NCI-H446 treated with DMSO at 0.1 percent for 48 hours (cell line): ENCODE measurements at regions not wholly inside any gene's neighbourhood (a gene's known extent, or its start where the extent isn't known, plus 50 kb on each side); places are given as distances from the start of the nearest gene placed in this dataset.

ENCODE experiments used
- DNase-seq: peaks from one replicate; lab custom pipeline; 2025; lab: John Stamatoyannopoulos, UW

- DNase-seq = peak; percentile 31
Observed at GRCh38 chr1:198864695-198865094, 225.9 kb downstream of the PTPRC start.

- DNase-seq = no peak
Observed at GRCh38 chr1:198865319-198865718, 226.5 kb downstream of the PTPRC start.

- DNase-seq = no peak
Observed at GRCh38 chr1:198867182-198867581, 228.3 kb downstream of the PTPRC start.

DNA sequence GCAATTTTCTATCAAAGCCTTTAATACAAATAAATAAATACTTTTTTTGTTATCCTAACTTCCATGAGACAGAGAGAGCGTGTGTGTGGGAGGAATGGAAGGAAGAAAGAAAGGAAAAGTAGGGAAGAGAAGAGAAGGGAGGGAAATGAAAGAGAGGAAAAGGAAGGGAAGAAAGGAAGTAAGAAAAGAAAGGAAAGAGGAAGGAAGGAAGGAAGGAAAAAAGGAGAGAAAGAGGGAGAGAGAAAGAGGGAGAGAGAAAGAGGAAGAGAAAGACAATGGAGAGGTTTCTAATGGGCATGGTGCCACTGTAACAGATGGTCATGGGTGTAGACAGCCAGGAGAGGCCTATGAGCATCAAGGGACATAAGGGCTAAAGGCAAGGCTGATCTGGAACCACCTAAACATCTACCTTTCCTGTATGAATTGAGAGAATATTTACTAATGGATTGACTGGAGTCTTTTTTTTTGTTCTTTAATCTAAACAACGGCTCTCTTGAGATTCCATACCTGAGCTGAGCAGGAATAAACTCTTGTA, 234.9 kb downstream of the PTPRC start:
- peak; percentile 65 for DNase-seq

DNA sequence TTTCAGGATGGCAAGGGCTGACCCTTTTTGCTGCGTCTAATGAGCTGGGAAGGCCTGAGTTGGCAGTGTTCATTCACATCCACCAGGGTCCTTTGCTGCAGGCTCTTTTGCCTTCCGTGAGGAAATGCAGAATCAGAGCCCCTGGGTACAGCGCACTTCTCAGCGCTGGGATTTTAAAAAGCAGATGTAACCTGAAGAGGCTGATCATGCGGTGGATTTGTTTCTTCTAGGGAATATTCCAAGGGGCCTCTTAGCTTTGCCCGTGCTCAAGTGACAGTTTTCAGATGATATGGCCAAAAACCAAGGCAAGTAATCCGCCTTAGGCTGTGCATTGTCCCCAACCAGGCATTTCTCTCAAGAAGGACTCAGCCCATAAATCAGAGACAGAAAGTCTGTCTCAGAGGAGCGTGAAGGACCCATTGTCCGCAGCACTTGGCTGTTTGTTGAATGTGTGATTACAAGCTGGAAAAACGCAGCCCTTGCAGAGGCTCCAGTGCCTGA, 237.6 kb downstream of the PTPRC start:
- peak; percentile 62 for DNase-seq

DNA sequence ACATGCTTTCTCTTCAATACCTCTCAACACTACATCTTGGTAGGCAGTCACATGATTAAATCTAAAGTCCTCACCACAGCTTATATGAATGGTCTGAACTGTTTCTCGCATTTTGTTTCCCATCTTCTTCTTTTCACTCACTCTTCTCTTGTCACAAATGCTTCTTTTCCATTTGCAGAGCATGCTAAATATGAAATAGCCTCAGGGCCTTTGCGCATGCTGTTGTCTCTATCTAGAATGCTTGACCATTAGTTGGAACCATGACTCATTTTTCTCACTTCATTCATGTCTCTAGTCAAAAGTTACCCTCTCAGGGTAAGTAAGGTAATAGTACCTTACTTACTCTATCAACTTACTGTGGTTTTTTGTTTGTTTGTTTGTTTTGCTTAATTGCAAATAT, 239.7 kb downstream of the PTPRC start:
- DNase-seq = no peak

DNA sequence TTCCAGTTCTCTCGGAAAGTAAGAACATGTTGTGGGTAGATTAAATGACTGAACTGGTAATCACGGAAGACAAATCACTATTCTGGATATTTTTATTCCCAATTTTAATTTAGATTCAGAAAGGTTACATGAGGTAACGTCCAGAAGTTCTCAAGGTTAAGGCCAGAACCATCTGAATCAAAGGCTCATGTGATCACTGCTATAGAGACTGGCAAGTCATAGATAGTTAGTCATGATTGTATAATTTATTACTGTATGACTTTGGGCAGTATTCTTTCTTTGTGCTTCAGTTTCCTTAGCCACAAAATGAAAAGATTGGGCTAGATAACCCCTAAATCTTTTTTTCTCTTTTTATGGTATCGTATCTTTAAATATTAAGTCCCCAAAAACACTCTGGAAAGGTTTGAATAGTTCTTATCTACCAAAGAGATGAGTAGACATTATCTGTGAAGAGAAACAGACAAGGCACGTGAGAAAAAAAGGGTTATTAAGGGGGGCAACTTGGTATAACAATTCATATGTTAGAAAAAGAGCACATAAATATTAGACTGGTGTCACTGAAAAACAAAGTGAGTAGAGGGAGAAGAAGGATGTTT, 241.0 kb downstream of the PTPRC start:
- DNase-seq = no peak

- no peak for DNase-seq
Observed at GRCh38 chr1:198880397-198880796, 241.6 kb downstream of the PTPRC start.

- DNase-seq = peak; percentile 64
Observed at GRCh38 chr1:198880818-198881597, 242.2 kb downstream of the PTPRC start.

DNA sequence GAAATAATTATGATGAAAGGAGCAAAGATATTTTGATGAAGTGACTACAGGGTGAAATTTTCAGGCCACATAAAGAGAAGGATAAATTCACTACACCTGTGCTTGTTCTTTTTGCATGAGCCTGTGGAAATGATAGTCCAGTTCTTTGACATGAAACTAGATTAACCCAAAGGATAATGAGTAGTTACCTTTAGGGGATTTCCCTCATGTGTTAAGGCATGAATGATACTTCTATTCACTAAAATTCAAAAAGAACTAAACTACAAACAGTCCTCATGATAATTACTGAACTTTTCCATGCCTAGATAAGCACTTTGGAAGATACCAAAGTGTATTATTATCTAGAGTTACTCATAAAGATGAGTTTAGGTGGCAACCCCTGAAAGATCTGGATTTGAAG, 244.3 kb downstream of the PTPRC start:
- DNase-seq = no peak

DNA sequence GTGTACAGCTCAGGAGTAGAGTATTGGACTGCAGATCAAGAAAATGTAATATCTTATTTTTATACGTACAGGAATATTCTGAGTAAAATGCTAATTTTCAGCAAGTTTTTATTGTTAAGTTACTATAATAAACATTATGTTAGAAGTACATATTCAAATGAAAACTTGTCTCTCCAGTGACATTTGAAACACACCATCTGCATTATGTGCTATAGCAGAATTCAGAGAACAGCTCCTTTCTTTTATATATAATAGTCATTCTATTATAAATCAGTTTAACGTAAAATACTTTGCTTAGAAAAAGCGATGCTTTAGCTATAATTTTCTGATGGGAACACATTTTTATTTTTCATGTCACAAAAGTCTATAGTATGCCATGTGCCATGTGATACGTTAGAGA, 249.0 kb downstream of the PTPRC start:
- DNase-seq = no peak

DNA sequence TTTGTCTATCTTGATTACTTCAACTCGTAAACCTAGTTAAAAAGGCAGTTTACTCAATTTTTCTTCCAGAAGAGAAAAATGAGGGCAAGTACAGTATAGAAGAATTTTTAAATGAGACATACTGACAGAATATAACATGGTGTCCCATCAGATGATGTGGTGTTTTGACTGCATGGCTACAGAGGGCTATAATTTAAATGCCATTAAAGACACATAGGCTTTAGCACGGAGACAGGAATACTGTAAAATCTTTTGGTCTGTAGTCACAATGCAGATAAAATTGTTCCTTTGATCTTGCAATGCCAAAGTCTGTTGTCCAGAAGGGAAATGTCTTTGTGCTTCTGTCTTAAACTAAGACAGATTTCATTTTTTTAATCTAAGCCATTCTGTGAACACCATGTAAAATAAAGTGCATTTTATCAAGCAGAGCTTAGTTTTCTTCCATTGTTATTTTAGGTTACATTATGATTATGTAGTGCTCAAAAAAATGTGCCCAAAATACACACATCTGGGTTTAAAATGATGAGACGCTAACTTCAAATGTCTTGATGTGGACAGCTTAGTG, 249.6 kb downstream of the PTPRC start:
- DNase-seq = no peak

DNA sequence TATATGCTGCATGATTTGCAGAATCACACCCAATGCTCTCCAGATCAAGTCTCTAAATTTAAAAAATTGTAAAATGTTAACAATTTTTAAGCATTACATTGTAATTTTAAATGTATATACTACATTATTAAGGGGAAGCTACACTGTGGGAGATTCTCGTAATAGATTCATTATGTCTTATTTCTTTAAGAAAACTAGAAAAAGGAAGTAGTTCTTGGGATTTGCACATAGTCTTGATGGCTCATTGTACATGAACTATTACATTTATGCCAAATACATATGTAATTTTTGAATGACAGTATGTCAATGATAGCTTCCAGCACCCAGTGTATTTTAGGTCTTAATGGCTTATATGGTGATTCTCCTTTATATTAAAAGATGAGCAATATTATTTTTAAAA, 250.3 kb downstream of the PTPRC start:
- DNase-seq = no peak

- no peak for DNase-seq
Observed at GRCh38 chr1:198889749-198890148, 250.9 kb downstream of the PTPRC start.

DNA sequence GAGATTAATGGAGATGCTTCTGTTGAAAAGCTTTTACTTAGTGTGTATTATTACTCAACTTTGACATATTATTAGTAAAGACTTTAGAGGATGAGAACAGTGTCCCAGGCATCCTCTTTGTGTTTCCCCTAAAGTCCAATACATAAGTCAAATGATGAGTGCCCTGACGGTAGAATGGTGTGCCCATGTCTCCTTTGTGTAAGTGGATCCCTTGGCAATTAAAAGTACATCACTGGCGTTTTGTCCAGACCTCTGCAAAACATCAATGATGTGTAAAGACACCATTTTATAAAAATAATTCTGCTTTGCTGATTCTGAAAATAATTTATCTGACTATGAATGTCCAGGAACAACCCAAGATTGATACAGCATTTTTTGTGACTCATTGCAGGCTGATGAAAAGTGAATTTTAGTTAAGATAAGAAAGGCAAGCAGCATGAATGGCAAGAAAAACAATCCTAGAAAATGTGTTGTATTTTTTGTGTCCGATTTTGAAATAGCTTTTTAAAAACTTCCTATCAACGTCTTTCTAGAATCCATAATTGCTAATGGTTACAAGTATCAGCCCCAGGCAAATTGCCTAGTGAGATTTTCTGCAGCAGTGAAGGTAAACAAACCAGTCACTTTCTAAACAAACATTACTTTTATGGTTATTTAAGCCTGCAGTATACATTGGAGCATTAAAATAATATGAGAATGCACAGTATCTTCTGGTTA, 251.5 kb downstream of the PTPRC start:
- peak; percentile 19 for DNase-seq

DNA sequence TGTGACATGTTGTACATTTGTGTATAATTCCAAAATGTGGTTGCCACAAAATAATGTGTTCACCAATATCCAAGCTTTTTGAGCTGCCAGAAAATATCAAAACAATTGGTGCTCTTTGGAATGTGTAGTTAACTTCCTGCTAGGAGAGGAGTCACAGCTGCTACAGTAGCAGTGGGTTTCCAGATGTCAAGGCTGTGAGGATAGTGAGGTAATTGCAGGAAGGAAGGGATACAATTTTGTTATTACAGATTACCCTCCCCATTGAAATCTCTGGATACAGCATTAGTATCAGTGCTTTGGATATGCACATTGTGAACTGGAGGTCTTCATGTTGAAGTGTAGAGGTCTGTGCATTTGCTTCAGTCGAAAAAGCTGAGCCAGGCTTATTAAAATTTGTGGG, 253.2 kb downstream of the PTPRC start:
- DNase-seq = peak; percentile 40

- DNase-seq = no peak
Observed at GRCh38 chr1:198893141-198893540, 254.3 kb downstream of the PTPRC start.

- no peak for DNase-seq
Observed at GRCh38 chr1:198893763-198894444, 255.1 kb downstream of the PTPRC start.

DNA sequence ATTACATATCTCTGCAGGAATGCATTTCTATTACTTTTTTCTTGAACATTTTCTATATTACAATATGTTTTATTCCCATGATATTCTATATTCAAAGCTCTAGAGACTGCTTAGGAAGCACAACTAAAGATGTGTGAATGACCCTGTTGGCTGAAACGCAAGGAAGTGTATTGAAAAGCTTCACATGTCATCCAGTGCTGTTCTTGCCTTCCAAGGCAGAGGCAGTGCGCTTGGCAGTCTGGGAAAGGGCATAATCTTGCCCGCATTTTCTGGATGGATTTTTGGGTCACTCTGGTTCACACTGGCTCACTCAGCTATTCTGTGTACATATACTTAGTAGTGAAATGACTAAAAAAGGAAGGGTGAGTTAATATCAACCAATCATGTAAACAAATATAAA, 262.4 kb downstream of the PTPRC start:
- peak; percentile 56 for DNase-seq

GRCh38 chr1:198902655-198903054, 263.8 kb downstream of the PTPRC start:
- DNase-seq = peak; percentile 98

GRCh38 chr1:198903203-198903602, 264.4 kb downstream of the PTPRC start:
- DNase-seq = peak; percentile 95

GRCh38 chr1:198903621-198904020, 264.8 kb downstream of the PTPRC start:
- DNase-seq = no peak
